WI38 (cell line): ENCODE measurements at regions not wholly inside any gene's neighbourhood (a gene's known extent, or its start where the extent isn't known, plus 50 kb on each side); places are given as distances from the start of the nearest gene placed in this dataset.

Experiments used
- H3K4me3 ChIP-seq: 2 replicates; pipeline ENCODE4 v1.5.1; 2011; ENCODE audit warnings: low read depth, mild to moderate bottlenecking, control low read depth, low read length
- CTCF ChIP-seq: IDR thresholded peaks from 2 replicates; pipeline ENCODE4 v1.5.1; 2012; ENCODE audit warnings: low read depth, mild to moderate bottlenecking, control low read depth, low read length

GRCh38 chr6:137683916-137684315 lies 183.1 kb upstream of the TNFAIP3 start:
- no peak overlapping the region for H3K4me3 ChIP-seq
- no peak for TF ChIP-seq CTCF

- H3K4me3 ChIP-seq: no peak overlapping the region
- no peak for TF ChIP-seq CTCF
Observed at GRCh38 chr6:137685798-137686375, 181.2 kb upstream of the TNFAIP3 start.

DNA sequence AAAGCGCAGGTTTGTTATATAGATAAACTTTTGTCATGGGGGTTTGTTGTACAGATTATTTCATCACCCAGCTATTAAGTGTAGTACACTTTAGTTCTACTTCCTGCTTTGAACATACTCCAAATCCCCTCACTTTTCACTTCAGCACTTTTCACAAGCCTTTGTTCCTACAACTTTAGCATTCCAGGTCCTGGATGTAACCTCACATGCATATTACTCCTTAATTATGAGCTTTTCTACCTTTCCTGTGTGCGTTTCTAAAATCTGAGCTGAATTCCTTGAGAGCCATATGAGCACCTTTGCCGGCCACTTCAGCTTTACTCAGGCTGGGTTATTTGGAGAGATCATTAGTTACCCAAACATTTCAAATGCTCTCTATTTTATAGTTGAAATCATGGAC lies 179.2 kb upstream of the TNFAIP3 start:
- H3K4me3 ChIP-seq: no peak overlapping the region
- TF ChIP-seq CTCF: no peak

GRCh38 chr6:137688230-137688971 lies 178.7 kb upstream of the TNFAIP3 start:
- no peak for TF ChIP-seq CTCF
- H3K4me3 ChIP-seq: no peak overlapping the region

DNA sequence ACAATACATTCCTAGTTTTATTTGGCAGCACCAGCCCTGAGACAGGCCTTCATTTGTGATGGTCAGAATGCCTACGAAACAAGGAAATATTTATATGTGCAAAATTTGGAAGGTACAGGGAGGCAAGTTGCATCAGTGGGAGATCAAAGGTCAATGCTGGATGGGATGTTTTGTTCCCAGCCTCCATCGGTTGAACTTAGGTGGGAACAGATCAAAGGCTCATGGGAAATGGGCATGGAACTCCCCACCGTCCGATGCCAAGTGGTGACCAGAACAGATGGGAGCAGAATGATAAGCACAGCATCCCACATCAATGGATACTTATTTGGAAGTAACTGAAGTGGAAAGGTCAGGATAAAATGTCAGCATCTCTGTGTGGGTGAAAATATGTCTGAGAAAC lies 177.7 kb upstream of the TNFAIP3 start:
- no peak overlapping the region for H3K4me3 ChIP-seq
- TF ChIP-seq CTCF: no peak

GRCh38 chr6:137690034-137690433 lies 177.0 kb upstream of the TNFAIP3 start:
- TF ChIP-seq CTCF: no peak
- H3K4me3 ChIP-seq: no peak overlapping the region

DNA sequence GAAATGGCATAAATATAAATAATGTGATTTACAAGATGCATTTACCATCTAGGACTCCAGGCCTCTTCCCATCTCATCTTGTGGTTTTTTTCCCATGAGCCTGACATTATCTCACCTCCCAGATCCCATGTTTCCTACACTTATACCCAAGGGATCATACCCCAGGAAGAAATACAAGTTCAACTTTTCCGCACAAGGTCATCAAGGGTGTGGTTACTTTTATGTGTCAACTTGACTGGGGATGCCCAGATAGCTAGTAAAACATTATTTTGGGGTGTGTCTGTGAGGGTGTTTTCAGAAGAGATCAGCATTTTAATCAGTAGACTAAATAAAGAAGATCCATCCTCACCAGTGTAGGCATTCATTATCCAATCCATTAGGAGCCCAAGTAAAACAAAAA lies 176.3 kb upstream of the TNFAIP3 start:
- no peak for TF ChIP-seq CTCF
- no peak overlapping the region for H3K4me3 ChIP-seq
